NB4 (cell line): ENCODE measurements at regions not wholly inside any gene's neighbourhood (a gene's known extent, or its start where the extent isn't known, plus 50 kb on each side); places are given as distances from the start of the nearest gene placed in this dataset.

ENCODE experiments used
- CTCF ChIP-seq: IDR thresholded peaks from one replicate; pipeline ENCODE4 v1.5.1; 2012; ENCODE audit warnings: low read depth, low read length
- MAX ChIP-seq: IDR thresholded peaks from 2 replicates; pipeline ENCODE4 v1.6.1; 2011; ENCODE audit warnings: low read depth, low read length
- MYC ChIP-seq: IDR thresholded peaks from 2 replicates; pipeline ENCODE4 v1.6.1; 2011; ENCODE audit warnings: low read depth, low read length
- POLR2A ChIP-seq: IDR thresholded peaks from 2 replicates; pipeline ENCODE4 v1.6.1; 2011; ENCODE audit warnings: mild to moderate bottlenecking; ENCODE audit not compliant: insufficient read length; ENCODE audit errors: extremely low read depth

GRCh38 chr15:88315221-88315878, 58.8 kb upstream of the NTRK3 start:
- TF ChIP-seq CTCF (no peak), POLR2A (no peak), MAX (no peak), MYC (no peak)
